ENCODE measurements at regions not wholly inside any gene's neighbourhood (a gene's known extent, or its start where the extent isn't known, plus 50 kb on each side); places are given as distances from the start of the nearest gene placed in this dataset.
"Not testable (repeated sequence)": the region's sequence is repeated elsewhere in the genome, so short reads cannot be mapped to it uniquely, and the experiment has no call there.

GRCh38 chr4:105067431-105067830 lies 79.2 kb upstream of the TET2 start:
- POLR2A ChIA-PET, result no interaction called here
- no peak overlapping the region for H3K4me3 ChIP-seq (ENCODE audit: low read depth, low read length)
- TF ChIP-seq CTCF (IDR thresholded peaks at IDR 0.05; ENCODE audit: insufficient read depth, low read length, missing control alignments), result no peak
- CTCF ChIA-PET, result interaction anchor here (1.3 kb wide), 1 partner anchor 406 kb away, joined by 6 read pairs; the partner anchor contains the start of gene PPA2
- DNase-seq (ENCODE audit: low read depth, low spot score), result no peak

GRCh38 chr4:105067946-105068345 lies 78.7 kb upstream of the TET2 start:
- H3K4me3 ChIP-seq (ENCODE audit: low read depth, low read length), result no peak overlapping the region
- ChIA-PET CTCF (interaction anchor here (0.7 kb wide), 1 partner anchor 21 kb away, joined by 3 read pairs; no protein-coding TSS in a partner anchor), POLR2A (no interaction called here)
- no peak for TF ChIP-seq CTCF (IDR thresholded peaks at IDR 0.05; ENCODE audit: insufficient read depth, low read length, missing control alignments)
- DNase-seq (ENCODE audit: low read depth, low spot score), result no peak

GRCh38 chr4:105068516-105068915 lies 78.2 kb upstream of the TET2 start:
- POLR2A ChIA-PET, result no interaction called here
- TF ChIP-seq CTCF (IDR thresholded peaks at IDR 0.05; ENCODE audit: insufficient read depth, low read length, missing control alignments), result no peak
- DNase-seq (ENCODE audit: low read depth, low spot score), result no peak
- CTCF ChIA-PET, result interaction anchor here (0.7 kb wide), 1 partner anchor 22 kb away, joined by 3 read pairs; no protein-coding TSS in a partner anchor
- no peak overlapping the region for H3K4me3 ChIP-seq (ENCODE audit: low read depth, low read length)

GRCh38 chr4:105072095-105072494 lies 74.6 kb upstream of the TET2 start:
- H3K4me3 ChIP-seq (ENCODE audit: low read depth, low read length); POLR2A ChIA-PET: not testable (repeated sequence)

GRCh38 chr4:105074097-105074496 lies 72.6 kb upstream of the TET2 start:
- POLR2A ChIA-PET, result no interaction called here

More at GRCh38 chr4:105072095-105072494, 74.6 kb upstream of the TET2 start:
- DNase-seq (ENCODE audit: low read depth, low spot score), result not testable (repeated sequence)
- CTCF ChIA-PET, result interaction anchor here (1.1 kb wide), 1 partner anchor 124 kb away, joined by 3 read pairs; no protein-coding TSS in a partner anchor

GRCh38 chr4:105075045-105075444 lies 71.6 kb upstream of the TET2 start:
- ChIA-PET CTCF (no interaction called here), POLR2A (no interaction called here)
- DNase-seq (ENCODE audit: low read depth, low spot score), result no peak
- TF ChIP-seq CTCF (IDR thresholded peaks at IDR 0.05; ENCODE audit: insufficient read depth, low read length, missing control alignments), result no peak
- H3K4me3 ChIP-seq (ENCODE audit: low read depth, low read length), result no peak overlapping the region

More at GRCh38 chr4:105074097-105074496, 72.6 kb upstream of the TET2 start:
- CTCF ChIA-PET, result no interaction called here
- TF ChIP-seq CTCF (IDR thresholded peaks at IDR 0.05; ENCODE audit: insufficient read depth, low read length, missing control alignments), result no peak
- H3K4me3 ChIP-seq (ENCODE audit: low read depth, low read length), result no peak overlapping the region
- DNase-seq (ENCODE audit: low read depth, low spot score), result no peak
